ENCODE measurements at regions not wholly inside any gene's neighbourhood (a gene's known extent, or its start where the extent isn't known, plus 50 kb on each side); places are given as distances from the start of the nearest gene placed in this dataset.

- no peak overlapping the region for H3K4me3 ChIP-seq (ENCODE audit: low read depth, low read length)
- no peak for TF ChIP-seq CTCF (IDR thresholded peaks at IDR 0.05; ENCODE audit: low read depth, low read length)
These were observed 327.0 kb downstream of the ZNF516 start for GRCh38 chr18:76167845-76168621.

- TF ChIP-seq CTCF (IDR thresholded peaks at IDR 0.05; ENCODE audit: low read depth, low read length) = no peak
- no peak overlapping the region for H3K4me3 ChIP-seq (ENCODE audit: low read depth, low read length)
These were observed 327.6 kb downstream of the ZNF516 start for GRCh38 chr18:76167410-76167809.

- H3K4me3 ChIP-seq (ENCODE audit: low read depth, low read length) = no peak overlapping the region
- no peak for TF ChIP-seq CTCF (IDR thresholded peaks at IDR 0.05; ENCODE audit: low read depth, low read length)
These were observed 332.2 kb downstream of the ZNF516 start for GRCh38 chr18:76162886-76163285.

- no peak for TF ChIP-seq CTCF (IDR thresholded peaks at IDR 0.05; ENCODE audit: low read depth, low read length)
- H3K4me3 ChIP-seq (ENCODE audit: low read depth, low read length) = no peak overlapping the region
These were observed 333.1 kb downstream of the ZNF516 start for GRCh38 chr18:76161983-76162382.

- no peak overlapping the region for H3K4me3 ChIP-seq (ENCODE audit: low read depth, low read length)
- no peak for TF ChIP-seq CTCF (IDR thresholded peaks at IDR 0.05; ENCODE audit: low read depth, low read length)
These were observed 341.4 kb downstream of the ZNF516 start for GRCh38 chr18:76153691-76154090.

GRCh38 chr18:76149734-76150133, 345.3 kb downstream of the ZNF516 start:
- H3K4me3 ChIP-seq (ENCODE audit: low read depth, low read length) = no peak overlapping the region
- no peak for TF ChIP-seq CTCF (IDR thresholded peaks at IDR 0.05; ENCODE audit: low read depth, low read length)

GRCh38 chr18:76149284-76149683, 345.8 kb downstream of the ZNF516 start:
- TF ChIP-seq CTCF (IDR thresholded peaks at IDR 0.05; ENCODE audit: low read depth, low read length) = no peak
- no peak overlapping the region for H3K4me3 ChIP-seq (ENCODE audit: low read depth, low read length)
